ENCODE measurements at regions not wholly inside any gene's neighbourhood (a gene's known extent, or its start where the extent isn't known, plus 50 kb on each side); places are given as distances from the start of the nearest gene placed in this dataset.

DNA sequence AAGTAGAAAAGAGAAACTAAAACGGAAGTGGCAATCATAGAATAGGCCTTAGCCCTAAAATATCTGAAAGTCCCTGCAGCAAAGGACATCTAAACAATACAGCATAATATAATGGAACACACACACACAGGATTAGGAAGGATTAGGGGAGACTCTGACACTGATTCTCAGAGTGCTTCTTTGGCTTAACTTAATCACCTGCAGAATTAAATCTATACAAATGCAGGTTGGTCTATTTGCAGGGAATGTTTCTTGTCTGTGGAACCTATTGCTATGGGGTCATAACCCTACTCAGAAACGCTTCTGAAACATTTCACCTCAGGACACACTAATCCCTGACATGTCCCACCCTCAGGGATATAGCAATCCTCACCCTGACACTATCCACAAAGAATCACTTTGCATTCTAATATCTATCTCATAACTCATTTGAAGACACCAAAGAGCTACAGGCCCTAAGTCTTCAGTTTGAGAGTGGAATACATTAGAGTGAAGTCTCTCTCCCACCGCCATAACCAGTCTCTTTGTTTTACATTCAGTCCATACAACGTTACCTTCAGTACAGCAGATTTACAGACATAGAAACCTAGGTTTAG, 1041.2 kb downstream of the TUSC7 start:
- DNase-seq, result no peak

GRCh38 chr3:117751651-117752050, 1042.1 kb downstream of the TUSC7 start:
- no peak for DNase-seq

DNA sequence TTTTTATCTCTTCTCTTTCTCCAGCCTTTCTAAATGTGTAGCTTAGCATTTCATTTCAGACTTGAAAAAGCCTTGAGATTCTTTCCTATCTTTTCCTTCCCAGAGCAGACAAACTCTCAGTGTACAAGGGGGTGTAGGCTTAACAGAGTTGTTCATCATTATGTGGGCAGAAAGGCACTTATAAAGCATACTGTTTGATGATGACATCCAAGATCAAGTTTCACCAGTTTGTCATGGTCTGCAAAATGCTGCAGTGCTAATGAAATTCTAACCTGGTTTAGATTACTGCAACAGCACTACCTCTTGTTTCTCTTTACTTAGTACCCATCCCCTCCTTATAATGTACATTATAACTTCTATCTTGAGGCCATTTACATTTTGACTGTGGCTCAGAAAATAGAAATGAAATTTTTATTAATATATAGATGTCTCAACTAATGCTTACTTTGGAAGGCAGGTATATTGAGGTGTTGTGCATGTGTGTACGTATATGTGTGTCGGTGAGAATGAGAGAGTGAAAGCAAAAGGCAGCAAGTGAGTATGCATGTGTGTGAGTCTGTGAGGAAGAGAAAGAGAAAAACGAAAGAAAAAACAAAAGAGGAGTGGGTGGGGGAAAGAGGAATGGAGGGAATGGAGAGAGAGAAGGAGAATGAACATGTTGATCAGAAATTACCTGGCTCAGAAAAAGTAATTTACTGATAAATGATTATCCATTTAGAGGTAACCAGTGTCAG, 1043.6 kb downstream of the TUSC7 start:
- DNase-seq, result no peak

- no peak for DNase-seq
Observed at GRCh38 chr3:117754058-117754457, 1044.5 kb downstream of the TUSC7 start.

DNA sequence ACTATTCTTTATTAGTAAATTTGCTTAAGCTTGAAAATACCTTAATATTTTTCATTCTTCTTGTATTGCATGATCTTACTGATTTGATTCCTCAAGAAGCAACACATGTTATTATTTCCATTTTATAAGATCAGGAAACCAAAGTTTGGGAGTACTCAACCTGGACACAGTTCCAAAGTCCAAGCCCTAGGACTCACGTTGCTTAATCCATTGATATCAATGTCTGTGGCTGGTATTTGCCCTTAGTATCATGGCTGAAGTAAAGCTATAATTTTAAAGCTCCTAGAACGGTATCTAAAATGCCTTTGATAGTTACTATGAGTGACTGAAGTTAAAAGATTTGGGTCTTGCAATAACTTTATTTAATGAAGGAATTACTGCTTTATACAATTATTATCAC, 1045.3 kb downstream of the TUSC7 start:
- DNase-seq, result no peak

- no peak for DNase-seq
Observed at GRCh38 chr3:117756563-117756962, 1047.0 kb downstream of the TUSC7 start.

GRCh38 chr3:117761703-117762620, 1052.4 kb downstream of the TUSC7 start:
- DNase-seq, result no peak

DNA sequence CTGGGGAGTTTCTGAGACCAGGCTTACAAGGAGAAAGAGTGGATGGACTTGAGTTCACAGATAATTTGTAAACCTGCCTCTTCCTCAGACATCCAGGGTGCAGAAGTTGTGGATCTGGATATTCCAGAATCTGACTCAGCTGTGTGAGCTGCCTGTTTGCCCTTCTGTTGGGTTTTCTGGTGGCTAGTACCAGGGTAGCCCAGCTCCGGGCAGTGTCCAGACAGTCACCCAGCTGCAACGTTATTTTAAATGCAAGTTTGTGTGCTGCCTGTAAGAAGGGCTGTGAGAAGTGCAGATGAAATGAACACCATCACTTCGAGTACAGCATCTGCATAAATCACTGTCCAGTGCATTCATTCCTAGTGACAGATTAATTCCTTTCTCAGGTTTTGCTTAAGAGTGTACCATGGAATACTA, 1053.0 kb downstream of the TUSC7 start:
- DNase-seq, result no peak

DNA sequence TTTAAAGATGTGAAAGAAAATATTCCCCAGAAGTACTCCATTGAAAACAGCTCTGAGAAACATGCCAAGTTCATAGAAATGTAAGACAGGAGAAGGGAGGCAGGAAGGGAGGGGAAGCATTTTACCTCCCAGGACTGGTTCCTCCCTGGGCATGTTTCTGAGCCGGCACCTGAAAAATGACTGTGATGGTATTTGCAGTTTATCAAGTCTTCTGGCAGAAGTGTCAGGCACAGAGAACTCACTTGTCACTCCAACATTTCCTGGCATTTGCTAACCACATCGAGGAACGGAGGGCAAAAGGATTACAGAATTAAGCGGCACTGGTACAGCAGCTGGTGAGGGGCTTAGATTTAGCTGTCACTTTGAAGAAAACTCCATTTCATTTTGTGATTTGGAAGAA, 1054.0 kb downstream of the TUSC7 start:
- no peak for DNase-seq

- no peak for DNase-seq
Observed at GRCh38 chr3:117768581-117768980, 1059.0 kb downstream of the TUSC7 start.

- DNase-seq, result no peak
Observed at GRCh38 chr3:117774130-117774529, 1064.6 kb downstream of the TUSC7 start.

- DNase-seq, result no peak
Observed at GRCh38 chr3:117786349-117786748, 1076.8 kb downstream of the TUSC7 start.

GRCh38 chr3:117788061-117788460, 1078.5 kb downstream of the TUSC7 start:
- DNase-seq, result no peak

- DNase-seq, result no peak
Observed at GRCh38 chr3:117788506-117788905, 1078.9 kb downstream of the TUSC7 start.

DNA sequence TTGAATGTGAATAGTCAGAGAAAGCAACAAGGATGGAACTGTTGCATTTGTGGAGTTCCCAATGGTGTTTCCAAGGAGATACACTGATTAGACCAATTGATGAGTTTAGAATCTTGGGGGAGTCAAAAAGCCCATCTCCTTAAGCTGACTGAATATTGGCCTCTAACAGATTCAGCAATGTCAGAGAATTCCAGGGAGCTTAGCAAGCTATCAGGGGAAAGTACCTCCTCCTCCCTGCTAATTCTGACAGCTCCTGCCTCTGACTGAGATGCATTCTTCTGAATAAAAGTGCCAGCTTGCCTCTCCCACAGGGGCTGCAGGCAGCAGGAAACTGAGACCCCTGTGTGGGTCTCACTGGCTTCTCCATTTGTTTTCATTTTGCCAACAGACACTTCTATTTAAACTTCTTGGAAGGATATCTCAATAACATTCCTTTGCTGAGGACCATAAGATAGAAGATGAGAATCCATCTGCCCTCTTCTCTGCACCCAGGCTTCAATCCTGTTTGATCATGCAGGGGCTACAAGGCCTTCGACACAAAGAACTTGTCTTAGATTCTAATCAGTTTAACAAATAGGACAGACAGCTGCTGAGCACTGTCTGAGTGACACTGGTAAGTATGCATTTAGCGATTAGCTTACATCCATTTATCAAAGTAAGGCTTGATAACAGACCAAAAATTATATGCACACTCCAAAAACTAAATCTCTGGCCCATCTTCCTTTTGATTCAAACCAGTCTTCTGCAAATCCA, 1080.8 kb downstream of the TUSC7 start:
- no peak for DNase-seq

DNA sequence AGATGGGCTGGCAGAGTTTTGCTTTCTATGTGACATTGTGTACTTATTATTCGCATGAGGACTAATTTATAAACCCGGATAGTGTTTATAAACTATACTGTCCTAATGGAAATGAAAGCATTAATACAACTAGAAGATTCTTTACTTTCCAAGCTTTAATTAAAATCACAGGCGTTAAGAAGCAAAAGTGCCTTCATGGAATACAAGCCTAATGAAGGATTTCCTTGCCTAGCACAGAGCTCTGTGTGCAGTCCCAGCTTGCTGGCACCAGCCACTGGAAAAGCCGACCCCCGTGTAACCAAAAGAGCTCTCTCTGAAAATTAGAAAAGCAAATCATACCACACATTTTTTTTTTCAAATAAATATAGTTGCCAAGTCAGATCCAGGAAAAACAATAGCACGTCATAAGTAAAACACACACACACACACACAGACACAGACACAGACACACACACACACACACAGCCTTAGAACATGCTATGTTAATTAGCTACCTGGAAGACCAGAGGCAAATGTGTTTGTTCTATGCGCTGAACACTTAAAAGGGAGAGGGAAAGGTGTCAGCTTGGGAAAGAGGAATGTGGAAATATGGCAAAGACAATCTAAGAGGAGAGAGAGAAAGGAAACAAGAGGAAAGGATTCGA, 1084.2 kb downstream of the TUSC7 start:
- no peak for DNase-seq

DNA sequence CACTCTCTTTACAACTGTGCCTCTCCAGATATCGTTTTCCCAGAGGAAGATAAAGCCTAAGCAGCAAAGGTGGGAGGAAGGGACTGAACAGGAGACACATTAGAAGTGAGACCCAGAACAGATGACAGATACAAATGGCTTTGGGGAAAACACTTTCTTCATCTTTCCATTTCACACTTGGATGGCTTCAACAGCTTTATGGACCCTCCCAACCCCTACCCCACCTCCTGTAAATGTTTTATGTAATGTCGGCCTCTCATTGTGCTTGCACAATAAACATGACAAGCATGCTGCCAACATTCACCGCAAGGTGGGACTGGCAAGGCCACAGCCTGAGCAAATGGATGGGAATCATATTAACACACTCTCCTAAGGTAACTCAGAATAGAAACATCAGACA, 1088.6 kb downstream of the TUSC7 start:
- no peak for DNase-seq

DNA sequence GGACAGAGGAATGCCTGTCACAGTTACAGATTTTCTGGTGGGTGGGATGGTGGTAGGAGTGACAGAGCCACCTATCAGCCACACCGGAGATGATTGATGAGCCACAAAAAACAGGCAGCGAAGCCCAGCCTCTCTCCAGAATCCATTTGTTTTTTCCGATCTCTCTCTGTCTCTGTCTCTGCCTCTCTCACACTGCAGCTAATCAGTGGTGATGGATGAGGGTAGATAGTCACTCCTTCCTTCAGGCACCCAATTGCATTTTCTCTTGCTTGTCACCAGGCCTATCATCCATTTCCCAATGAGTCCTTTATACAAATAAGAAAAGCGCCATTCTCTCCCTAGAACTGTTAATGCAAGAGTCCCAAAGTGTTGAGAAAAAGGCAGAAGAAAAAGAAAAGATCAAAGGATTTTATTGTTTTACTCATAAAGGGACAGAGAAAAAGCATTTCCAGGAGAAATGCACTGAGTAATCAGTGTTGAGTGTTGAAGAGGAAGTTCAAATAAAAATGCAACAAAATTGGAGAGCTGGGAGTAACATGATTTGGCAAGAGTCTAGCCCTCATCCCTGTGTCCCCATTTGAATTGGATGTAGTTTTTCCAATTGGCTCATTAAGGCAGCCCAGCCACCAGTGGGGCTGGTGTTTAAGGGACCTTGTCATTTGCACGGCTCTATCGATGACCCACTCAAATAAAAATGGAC, 1089.3 kb downstream of the TUSC7 start:
- DNase-seq, result no peak

DNA sequence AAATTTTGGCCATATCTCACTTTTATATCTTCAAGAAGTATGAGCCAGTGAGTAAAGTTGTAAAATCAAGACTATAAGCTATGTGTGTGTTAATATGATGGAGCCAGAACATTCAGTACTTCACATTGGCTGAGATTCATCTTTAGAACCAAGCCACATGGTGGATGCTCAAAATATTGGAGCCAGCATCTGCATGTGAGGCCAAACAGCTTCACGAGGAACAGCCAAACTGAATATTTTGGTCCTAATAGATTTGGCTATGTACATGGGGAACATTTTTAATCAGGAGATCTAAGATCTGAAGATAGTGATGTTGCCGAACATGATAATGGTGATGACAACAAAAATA, 1089.8 kb downstream of the TUSC7 start:
- no peak for DNase-seq

GRCh38 chr3:117801912-117802239, 1092.3 kb downstream of the TUSC7 start:
- no peak for DNase-seq

DNA sequence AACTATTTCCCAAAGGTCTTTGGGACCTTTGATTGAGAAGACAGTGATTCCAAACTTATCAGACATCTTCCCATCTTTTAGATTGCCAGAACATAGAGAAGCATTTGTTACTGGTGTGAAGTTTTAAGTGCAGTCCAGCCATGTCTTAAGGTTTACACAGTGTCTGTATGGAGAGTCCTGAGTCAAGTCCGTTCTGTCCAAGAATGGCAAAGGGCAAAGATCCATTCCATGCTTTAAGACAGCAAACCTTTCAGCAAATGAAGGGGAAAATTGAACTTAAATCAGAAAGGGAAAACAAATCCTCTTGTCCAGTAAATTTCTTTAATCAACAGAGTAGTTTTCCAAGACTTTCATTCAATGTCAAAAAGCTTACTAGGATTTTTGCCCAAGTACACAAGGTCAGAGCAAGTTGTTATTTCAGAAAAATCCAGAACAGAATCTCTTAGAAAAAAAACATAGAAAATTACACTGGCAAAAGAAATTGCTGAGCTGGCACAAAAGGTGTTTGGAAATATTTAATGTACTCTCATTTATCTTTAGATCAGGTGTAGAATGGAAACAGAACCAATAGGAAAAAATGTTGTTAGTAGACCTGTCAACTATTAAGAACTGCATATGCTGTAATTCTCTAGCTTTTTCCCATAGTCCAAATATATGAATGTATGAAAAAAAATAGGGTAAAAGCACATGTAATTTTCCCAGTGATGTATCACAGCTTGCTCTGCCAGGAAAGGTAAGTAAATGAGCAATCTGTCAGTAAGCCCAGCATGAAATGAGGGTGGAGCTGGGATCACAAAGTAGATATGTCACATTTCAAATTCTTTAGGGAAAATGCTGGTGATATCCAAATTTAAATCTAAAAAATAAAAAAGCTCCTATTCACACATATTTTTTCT, 1099.9 kb downstream of the TUSC7 start:
- no peak for DNase-seq
